Gastroesophageal sphincter (tissue), 3 donors: ENCODE measurements at regions not wholly inside any gene's neighbourhood (a gene's known extent, or its start where the extent isn't known, plus 50 kb on each side); places are given as distances from the start of the nearest gene placed in this dataset.

Experiments used
- POLR2A ChIP-seq, 2 donors: fragments of 450-650 bp; IDR thresholded peaks; one replicate each; pipeline ENCODE4 v1.6.1; 2017; ENCODE audit warnings: antibody characterized with exemption in 2 of 2, mild to moderate bottlenecking in 2 of 2, moderate library complexity in 1 of 2
- POLR2AphosphoS5 ChIP-seq: sonication (generic); formaldehyde crosslinking; IDR thresholded peaks from one replicate; pipeline ENCODE4 v1.6.1; 2017; ENCODE audit warnings: antibody characterized with exemption
- TF ChIP-seq, protein P1 (sequence below), 4 experiments: fragments of 200-600 bp in 2 of 4; fragments of 450-650 bp in 2 of 4; sonication (generic) in 1 of 4; IDR thresholded peaks; one replicate each; pipeline ENCODE4 v1.5.1; 2017 to 2019; ENCODE audit warnings: antibody characterized with exemption in 4 of 4, mild to moderate bottlenecking in 2 of 4, moderate library complexity in 2 of 4

- TF ChIP-seq, protein P1, sequence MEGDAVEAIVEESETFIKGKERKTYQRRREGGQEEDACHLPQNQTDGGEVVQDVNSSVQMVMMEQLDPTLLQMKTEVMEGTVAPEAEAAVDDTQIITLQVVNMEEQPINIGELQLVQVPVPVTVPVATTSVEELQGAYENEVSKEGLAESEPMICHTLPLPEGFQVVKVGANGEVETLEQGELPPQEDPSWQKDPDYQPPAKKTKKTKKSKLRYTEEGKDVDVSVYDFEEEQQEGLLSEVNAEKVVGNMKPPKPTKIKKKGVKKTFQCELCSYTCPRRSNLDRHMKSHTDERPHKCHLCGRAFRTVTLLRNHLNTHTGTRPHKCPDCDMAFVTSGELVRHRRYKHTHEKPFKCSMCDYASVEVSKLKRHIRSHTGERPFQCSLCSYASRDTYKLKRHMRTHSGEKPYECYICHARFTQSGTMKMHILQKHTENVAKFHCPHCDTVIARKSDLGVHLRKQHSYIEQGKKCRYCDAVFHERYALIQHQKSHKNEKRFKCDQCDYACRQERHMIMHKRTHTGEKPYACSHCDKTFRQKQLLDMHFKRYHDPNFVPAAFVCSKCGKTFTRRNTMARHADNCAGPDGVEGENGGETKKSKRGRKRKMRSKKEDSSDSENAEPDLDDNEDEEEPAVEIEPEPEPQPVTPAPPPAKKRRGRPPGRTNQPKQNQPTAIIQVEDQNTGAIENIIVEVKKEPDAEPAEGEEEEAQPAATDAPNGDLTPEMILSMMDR (IDR thresholded peaks at IDR 0.05) = no peak
- no peak for TF ChIP-seq POLR2AphosphoS5
- no peak for TF ChIP-seq POLR2A (IDR thresholded peaks at IDR 0.05)
Observed at GRCh38 chr5:56389261-56389660, 156.1 kb upstream of the ANKRD55 start.
